Nucleus accumbens (tissue), 56 donors: ENCODE measurements at regions not wholly inside any gene's neighbourhood (a gene's known extent, or its start where the extent isn't known, plus 50 kb on each side); places are given as distances from the start of the nearest gene placed in this dataset.

ENCODE experiments used
- DNase-seq, 56 donors: peaks; one replicate each; lab custom pipeline; 2025; lab: John Stamatoyannopoulos, UW

DNA sequence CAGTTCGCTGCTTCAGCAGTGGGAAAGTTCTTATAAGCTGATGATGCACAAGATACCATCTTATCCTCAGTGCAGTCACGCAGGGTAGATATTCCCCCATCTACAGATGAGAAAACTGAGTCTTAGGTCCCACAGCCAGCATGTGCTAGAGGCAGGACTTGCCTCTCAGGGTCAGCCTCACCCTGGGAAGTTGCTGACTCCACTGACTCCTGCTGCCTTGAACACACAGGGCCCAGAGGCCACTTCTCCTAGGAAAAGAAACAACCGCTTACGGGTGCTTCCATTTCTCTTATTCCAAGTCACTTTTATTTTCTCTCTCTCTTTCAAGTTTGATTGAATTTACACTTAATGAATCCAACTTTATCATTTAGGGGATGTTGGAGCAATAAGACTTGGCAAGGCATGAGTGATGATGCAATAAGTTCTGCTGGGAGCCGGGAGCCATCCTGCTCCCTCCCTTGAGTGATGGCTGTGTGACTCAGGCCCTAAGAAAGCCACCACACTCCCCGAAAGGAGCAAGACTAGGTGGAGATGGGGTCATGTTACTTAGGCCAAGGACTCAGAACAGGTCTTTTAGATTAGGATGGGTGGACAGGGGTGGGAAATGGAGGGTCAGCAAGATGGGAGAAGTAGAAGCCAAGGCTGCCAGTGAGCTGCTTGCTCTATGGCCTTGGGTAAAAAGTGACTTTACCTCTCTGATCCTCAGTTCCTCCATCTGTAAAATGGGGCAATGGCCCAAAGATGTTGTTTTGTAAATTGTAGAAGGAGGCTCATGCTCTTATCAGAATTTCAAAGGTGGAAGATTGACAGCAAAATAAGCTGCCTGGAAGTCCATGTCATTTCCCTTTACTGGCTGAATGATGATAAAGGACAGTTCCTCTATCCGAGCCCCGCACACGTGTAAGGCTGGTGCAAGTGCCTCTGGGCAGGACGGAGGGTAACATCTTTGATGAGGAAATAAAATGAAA is 67.4 kb upstream of the ZNF618 start:
- DNase-seq = no peak

DNA sequence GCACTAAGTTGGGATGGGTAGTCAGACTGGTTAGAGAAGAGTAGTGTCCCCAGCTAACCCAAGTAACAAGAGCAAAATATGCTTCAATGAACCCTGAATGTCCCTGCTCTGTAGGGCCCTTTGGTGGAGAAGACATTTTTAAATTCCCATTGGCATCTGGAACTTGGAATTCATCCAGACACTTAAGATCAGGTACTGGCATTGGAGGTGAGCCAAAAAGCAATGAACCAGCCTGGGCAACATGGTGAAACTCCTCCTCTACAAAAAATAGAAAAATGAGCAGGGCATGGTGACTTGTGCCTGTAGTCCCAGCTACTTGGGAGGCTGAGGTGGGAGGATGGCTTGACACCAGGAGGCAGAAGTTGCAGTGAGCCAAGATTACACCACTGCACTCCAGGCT is 58.9 kb upstream of the ZNF618 start:
- DNase-seq = no peak

DNA sequence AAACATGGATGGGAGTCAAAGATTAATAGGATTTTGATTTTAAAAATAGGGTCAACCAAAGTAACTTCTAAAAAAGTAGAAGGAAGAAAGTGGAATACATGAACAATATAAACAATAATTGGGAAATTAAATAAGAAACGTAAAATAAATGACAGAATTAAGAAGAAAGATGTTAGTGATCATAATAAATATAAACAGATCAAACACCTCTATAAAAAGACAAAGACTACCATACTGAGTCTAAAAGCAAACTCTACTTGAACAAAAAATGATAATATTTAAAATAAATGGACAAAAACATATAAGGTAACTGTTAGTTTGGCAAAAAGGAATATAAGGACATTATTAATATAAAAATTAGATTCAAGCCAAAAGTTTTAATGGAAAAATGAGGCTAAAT is 57.7 kb upstream of the ZNF618 start:
- no peak for DNase-seq

DNA sequence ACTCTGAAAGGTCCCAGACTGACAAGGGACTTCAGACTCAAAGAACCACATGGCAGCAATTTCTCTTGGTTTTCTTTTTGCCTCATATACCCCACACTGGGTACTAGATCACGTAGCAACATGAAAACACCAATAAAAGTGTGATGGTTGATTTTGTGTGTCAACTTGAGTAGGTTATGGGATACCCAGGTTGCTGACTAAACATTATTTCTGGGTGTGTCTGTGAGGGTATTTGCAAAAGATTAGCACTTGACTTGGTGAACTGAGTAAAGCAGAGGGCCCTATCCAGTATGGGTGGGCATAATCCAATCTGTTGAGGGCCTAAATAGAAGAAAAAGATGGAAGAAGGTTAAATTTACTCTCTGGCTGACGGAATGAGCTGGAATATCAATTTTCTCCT is 53.8 kb upstream of the ZNF618 start:
- no peak for DNase-seq

DNA sequence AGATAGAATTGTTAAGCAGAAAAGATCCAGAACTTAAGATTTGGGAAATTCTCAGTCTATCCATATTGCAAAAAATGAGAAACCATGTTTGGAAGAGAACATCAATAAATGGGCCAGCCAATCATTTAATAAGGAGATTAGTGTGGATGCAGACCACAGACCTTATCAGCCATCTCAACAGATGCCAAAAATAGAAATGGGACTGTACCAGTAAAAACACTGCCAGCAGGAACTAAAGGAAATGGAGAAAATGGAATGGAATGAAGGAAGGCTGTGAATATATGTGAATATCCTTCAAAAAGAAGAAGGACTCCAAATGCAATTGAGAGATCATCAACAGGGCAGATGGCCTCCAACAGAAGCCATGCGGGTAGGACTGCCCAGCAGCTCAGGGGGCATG is 52.7 kb upstream of the ZNF618 start:
- no peak for DNase-seq
